GM15510 (cell line): ENCODE measurements at regions not wholly inside any gene's neighbourhood (a gene's known extent, or its start where the extent isn't known, plus 50 kb on each side); places are given as distances from the start of the nearest gene placed in this dataset.

Experiments used
- POLR2A ChIP-seq: IDR thresholded peaks from 3 replicates; pipeline ENCODE4 v1.6.1; 2011; ENCODE audit warnings: borderline replicate concordance; ENCODE audit not compliant: insufficient read length; ENCODE audit errors: extremely low read depth

DNA sequence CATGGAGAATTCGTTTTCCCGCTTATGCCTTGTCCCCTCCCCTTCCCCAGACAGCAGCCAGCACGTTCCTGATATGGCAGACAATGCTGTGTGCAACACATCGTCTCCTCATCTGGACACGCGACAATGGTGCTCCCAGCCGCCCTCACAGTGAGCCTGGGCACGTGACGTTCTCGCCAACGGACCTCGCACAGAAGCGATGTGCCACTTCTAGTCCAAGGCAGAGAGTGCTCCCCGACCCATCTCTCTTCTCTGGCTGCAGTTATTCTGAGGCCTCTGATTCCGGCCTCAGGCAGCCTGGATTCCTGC lies 505.4 kb downstream of the EIPR1 start:
- no peak for TF ChIP-seq POLR2A

- TF ChIP-seq POLR2A: no peak
These were observed 505.9 kb downstream of the EIPR1 start for GRCh38 chr2:2871480-2872308.

GRCh38 chr2:2870106-2870505 lies 507.5 kb downstream of the EIPR1 start:
- no peak for TF ChIP-seq POLR2A

GRCh38 chr2:2869553-2869952 lies 508.1 kb downstream of the EIPR1 start:
- TF ChIP-seq POLR2A: no peak

DNA sequence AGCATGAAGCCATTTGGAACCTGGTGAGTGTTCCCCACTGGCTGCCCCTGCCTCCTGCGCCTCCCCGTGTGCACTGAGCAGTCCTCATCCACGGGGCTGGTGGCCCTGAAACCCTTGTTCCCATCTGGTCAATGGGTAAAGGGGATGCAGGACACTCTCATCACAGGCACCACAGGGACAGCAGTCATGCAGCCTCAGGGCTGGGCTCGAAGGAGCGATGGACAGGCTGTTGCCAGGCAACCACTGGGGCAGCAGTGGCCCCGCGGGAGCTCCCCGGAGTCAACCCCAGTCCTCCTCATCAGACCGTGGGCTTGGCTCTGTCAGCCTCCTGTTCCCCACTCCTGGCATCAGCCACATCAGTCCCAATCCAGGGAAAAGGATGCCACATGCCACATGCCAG lies 509.5 kb downstream of the EIPR1 start:
- TF ChIP-seq POLR2A: no peak

- TF ChIP-seq POLR2A: no peak
These were observed 510.1 kb downstream of the EIPR1 start for GRCh38 chr2:2867397-2867979.

GRCh38 chr2:2866459-2866858 lies 511.2 kb downstream of the EIPR1 start:
- TF ChIP-seq POLR2A: no peak

GRCh38 chr2:2862386-2862785 lies 515.2 kb downstream of the EIPR1 start:
- no peak for TF ChIP-seq POLR2A

DNA sequence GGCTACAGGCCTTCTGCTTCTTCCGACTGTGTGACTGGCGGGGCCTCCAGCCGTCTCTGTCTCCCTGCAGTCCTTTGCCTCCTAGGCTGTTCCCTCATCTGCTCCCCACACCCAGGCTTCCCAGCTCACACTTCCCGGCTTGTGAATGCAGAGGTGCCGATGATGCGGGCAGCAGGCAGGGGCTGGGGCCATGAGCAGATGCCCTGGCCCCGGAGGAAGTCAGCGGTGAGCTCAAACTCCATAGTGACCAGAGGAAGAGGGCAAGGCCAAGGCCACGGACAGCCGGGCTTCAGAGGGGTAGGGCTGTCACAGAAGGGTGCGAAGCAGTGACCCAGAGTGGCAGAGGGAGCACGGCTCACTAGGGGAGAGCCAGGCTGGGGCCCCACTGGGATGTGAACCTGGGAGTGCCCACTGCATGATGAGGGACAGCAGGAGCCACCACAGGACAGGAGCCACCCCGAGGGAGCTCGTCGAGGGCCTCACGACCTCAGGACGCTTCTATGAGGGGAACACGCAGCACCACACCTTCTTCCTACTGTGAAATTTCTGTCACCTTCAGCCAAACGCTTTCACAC lies 515.9 kb downstream of the EIPR1 start:
- TF ChIP-seq POLR2A: no peak

DNA sequence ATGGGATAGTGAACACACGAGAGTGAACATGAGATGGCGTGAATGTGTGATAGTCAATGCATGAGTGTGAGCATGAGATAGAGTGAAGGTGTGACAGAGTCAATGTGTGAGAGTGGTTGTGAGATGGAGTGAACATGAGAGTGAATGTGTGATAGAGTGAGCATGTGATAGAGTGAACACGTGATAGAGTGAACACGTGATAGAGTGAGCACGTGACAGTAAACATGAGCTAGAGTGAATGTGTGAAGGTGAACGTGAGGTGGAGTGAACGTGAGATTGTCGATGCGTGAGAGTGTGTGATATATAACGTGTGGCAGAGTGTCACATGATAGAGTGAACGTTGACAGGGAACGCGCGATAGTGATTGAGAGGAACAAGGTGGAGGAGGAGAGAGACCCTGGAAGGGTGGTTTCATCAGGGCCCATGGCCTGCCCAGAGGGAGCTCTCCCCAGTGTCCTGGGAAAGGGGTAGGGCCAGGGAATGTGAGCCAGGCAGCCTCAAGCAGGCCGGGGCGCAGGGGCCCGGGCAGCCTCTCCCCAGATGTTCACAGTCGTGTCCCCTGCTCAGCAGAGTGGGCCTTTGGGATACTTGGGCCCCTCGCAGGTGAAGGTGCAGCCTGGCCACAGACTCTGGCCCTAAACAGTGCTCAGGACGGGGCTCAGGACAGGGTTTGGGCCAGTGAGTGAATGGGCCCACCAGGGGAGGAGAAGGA lies 516.9 kb downstream of the EIPR1 start:
- no peak for TF ChIP-seq POLR2A

- no peak for TF ChIP-seq POLR2A
These were observed 517.9 kb downstream of the EIPR1 start for GRCh38 chr2:2859732-2860131.

DNA sequence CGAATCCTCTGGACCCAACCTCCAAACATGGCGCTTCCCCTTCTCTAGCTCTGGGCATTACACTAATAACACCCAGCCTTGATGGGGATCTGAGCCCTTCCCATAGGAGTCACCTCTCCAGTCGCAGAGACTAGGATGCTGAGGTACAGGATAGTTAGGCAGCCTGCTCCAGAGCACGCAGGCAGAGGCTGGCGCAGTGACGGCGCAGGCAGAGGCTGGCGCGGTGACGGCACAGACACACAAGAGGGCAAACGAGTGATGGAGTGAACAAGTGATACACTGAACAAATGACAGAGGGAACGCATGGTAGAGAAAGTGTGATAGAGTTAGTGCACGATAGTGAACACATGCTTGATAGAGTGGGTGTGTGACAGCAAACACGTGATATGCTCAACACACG lies 518.5 kb downstream of the EIPR1 start:
- TF ChIP-seq POLR2A: no peak

- no peak for TF ChIP-seq POLR2A
These were observed 520.7 kb downstream of the EIPR1 start for GRCh38 chr2:2856723-2857415.

GRCh38 chr2:2855297-2855696 lies 522.3 kb downstream of the EIPR1 start:
- no peak for TF ChIP-seq POLR2A

DNA sequence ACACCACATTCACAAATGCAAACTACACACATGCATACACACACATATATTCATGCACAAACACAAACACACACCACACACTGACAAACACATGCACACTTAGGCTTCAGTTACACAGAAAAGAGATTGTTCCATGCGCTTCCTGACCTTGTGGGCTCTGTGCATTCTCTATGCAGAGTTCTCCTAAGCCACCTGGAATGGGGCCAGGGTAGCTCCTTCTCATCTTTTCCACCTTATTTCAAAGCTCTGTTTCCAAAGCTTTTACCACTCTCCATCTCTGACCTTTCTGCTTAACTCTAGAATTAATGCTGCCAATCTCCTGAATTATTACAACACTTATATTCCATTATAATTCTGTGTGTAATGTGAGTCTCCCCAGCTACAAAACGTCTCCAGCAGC lies 522.3 kb upstream of the MYT1L start:
- no peak for TF ChIP-seq POLR2A

DNA sequence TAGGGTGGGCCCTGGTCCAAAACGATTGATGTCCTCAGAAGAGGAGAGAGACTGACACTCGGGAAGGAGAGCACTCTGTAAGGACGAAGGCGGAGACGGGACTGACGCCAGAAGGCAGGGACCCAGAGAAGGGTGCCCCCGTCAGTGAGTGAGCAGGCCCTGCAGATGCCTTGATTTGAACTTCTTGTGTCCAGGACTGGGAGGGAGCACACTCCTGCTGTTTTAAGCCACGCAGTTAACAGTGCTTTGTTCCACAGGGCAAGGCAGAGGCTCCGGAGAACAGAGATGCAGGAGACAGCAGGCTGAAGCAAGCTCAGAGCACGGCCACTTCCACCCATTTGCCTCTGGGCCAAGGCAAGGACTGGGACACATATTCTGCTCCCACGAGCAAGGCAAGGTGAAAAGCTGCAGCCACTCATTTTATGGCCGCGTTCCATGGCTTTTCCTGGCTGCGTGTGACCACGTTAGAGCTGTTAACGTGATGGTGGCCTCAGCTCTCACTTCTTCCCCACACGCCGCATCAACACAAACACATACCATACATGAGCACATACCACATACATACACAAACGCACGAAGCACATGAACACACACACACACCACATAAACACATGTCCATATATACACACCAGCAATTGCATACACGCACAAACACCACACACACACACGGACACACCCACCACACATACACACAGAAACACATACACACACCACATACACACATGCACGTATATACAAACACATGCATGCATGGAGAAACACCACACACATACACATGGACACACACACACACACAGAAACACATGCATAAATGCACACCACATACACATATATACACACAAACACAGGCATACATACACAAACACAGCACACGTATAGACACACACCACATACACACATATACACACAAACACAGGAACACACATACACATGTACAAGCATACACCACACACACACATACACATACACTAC lies 521.0 kb upstream of the MYT1L start:
- TF ChIP-seq POLR2A: no peak
